ENCODE measurements at regions not wholly inside any gene's neighbourhood (a gene's known extent, or its start where the extent isn't known, plus 50 kb on each side); places are given as distances from the start of the nearest gene placed in this dataset.

- Histone ChIP-seq H3K4me1 (ENCODE audit: insufficient read depth, low read length) (no peaks in the 10 kb centered on the region), H3K4me2 (ENCODE audit: low read depth, low read length) (no peak overlapping the region), H3K27ac (ENCODE audit: extremely low read length, insufficient read depth, low read length) (no peak overlapping the region), H4K20me1 (ENCODE audit: insufficient read depth, low read length) (no peaks in the 10 kb centered on the region), H3K79me2 (ENCODE audit: insufficient read depth, low read length) (no peaks in the 10 kb centered on the region), H3K27me3 (ENCODE audit: control insufficient read depth in 1 of 2, insufficient read depth in 2 of 2, low read length in 2 of 2) (no peaks in the 10 kb centered on the region; a peak in 1 of 5 replicates), H3K9ac (ENCODE audit: insufficient read depth, low read depth, low read length) (no peak overlapping the region), H3K4me3 (replicated peaks in 1 of 3; ENCODE audit: insufficient read depth in 1 of 3, low read depth in 2 of 3, low read length in 3 of 3) (no peak overlapping the region), H3K9me3 (ENCODE audit: low read length) (no peaks in the 10 kb centered on the region), H2AFZ (ENCODE audit: low read length) (no peak overlapping the region), H3K36me3 (replicated peaks in 1 of 2; ENCODE audit: control insufficient read depth in 1 of 2, insufficient read depth in 2 of 2, low read length in 2 of 2) (no peaks in the 10 kb centered on the region)
- in situ Hi-C loops (cut with HindIII; ENCODE audit: extremely low pct_ligation_motif_present, low pct_unique_long_range_greater_than_20kb), result no loop called here
- FAIRE-seq, result no peak
- TF ChIP-seq ZNF879 (CRISPR knock-in tag; IDR thresholded peaks at IDR 0.05) (no peak), ATF1 (CRISPR knock-in tag; IDR thresholded peaks at IDR 0.05) (no peak), MAFF (IDR thresholded peaks at IDR 0.05; ENCODE audit: low read depth, low read length) (peak; percentile 89), MAFK (conservative IDR thresholded peaks at IDR 0.05 in 1 of 2, IDR thresholded peaks at IDR 0.05 in 1 of 2; ENCODE audit: low read length in 2 of 2) (peak; percentile 91 to 95), PAXIP1 (CRISPR knock-in tag; conservative IDR thresholded peaks at IDR 0.05) (no peak), ZNF512B (CRISPR knock-in tag; IDR thresholded peaks at IDR 0.05; ENCODE audit: borderline replicate concordance) (no peak)
- POLR2A ChIA-PET, result no interaction called here
- intact Hi-C loops (cut with micrococcal nuclease; ENCODE audit: unreplicated experiment), result no loop called here
- no peak for ATAC-seq
- CTCF ChIA-PET (ENCODE audit: low intra/inter-chr PET ratio, low total read pairs), result no interaction called here
- no peak for DNase-seq (ENCODE audit: low spot score)
- no TSS peak for BruUV-seq (replicated peaks)
Observed at GRCh38 chr4:108280072-108280471, 111.3 kb upstream of the LEF1 start.
